Transverse colon (tissue), 4 donors: ENCODE measurements at regions not wholly inside any gene's neighbourhood (a gene's known extent, or its start where the extent isn't known, plus 50 kb on each side); places are given as distances from the start of the nearest gene placed in this dataset.
"Not testable (repeated sequence)": the region's sequence is repeated elsewhere in the genome, so short reads cannot be mapped to it uniquely, and the experiment has no call there.

Experiments
- EP300 ChIP-seq: sonication (generic); formaldehyde crosslinking; IDR thresholded peaks from one replicate; pipeline ENCODE4 v1.6.1; 2017; ENCODE audit warnings: antibody characterized with exemption, low read depth
- POLR2A ChIP-seq: fragments of 450-650 bp; IDR thresholded peaks from one replicate; pipeline ENCODE4 v1.6.1; 2016; ENCODE audit warnings: antibody characterized with exemption, mild to moderate bottlenecking, moderate library complexity
- POLR2AphosphoS5 ChIP-seq, 3 donors: sonication (generic); formaldehyde crosslinking; IDR thresholded peaks; one replicate each; pipeline ENCODE4 v1.6.1; 2016; ENCODE audit warnings: antibody characterized with exemption in 3 of 3
- TF ChIP-seq, protein P1 (sequence below), 5 experiments: fragments of 200-600 bp in 3 of 5; fragments of 450-650 bp in 2 of 5; sonication (generic) in 3 of 5; IDR thresholded peaks; 1 replicate in 2 of 5; 2 replicates in 3 of 5; pipeline ENCODE4 v1.5.1; 2016 to 2017; ENCODE audit warnings: antibody characterized with exemption in 5 of 5, inconsistent platforms in 3 of 5, mild to moderate bottlenecking in 2 of 5, moderate library complexity in 1 of 5

DNA sequence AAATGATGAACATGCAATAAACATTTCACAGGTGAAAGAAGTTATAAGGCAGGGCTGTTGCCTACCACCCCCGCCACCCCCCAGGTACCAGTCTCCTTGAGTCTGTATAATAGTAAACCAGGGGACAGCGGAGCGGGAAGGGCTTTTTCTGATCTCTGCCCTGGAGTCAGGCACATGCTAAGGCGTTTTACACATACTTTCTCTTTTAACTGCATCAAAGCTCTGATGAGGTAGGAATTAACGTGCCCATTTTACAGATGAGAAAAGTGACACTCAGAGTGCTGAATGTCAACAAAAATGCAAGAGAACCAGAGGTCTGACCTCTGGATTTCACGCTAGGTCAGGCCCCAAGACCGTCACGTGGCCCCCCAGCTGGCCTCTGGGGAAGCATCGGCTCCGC is 94.3 kb upstream of the ASB18 start:
- TF ChIP-seq, protein P1, sequence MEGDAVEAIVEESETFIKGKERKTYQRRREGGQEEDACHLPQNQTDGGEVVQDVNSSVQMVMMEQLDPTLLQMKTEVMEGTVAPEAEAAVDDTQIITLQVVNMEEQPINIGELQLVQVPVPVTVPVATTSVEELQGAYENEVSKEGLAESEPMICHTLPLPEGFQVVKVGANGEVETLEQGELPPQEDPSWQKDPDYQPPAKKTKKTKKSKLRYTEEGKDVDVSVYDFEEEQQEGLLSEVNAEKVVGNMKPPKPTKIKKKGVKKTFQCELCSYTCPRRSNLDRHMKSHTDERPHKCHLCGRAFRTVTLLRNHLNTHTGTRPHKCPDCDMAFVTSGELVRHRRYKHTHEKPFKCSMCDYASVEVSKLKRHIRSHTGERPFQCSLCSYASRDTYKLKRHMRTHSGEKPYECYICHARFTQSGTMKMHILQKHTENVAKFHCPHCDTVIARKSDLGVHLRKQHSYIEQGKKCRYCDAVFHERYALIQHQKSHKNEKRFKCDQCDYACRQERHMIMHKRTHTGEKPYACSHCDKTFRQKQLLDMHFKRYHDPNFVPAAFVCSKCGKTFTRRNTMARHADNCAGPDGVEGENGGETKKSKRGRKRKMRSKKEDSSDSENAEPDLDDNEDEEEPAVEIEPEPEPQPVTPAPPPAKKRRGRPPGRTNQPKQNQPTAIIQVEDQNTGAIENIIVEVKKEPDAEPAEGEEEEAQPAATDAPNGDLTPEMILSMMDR (IDR thresholded peaks at IDR 0.05): not testable (repeated sequence)
- TF ChIP-seq POLR2A; EP300; POLR2AphosphoS5 (IDR thresholded peaks at IDR 0.05): not testable (repeated sequence)
